Skeletal muscle tissue (tissue), 3 donors: ENCODE measurements at regions not wholly inside any gene's neighbourhood (a gene's known extent, or its start where the extent isn't known, plus 50 kb on each side); places are given as distances from the start of the nearest gene placed in this dataset.

Experiments
- H3K27ac ChIP-seq: one replicate; pipeline ENCODE4 v1.7.0; 2013; ENCODE audit warnings: mild to moderate bottlenecking, low read depth, low read length, inconsistent platforms
- H3K27me3 ChIP-seq, 3 donors: one replicate each; pipeline ENCODE4 v1.7.0; 2013; ENCODE audit warnings: low read length in 3 of 3; ENCODE audit not compliant: control insufficient read depth in 3 of 3, insufficient read depth in 3 of 3
- H3K36me3 ChIP-seq, 3 donors: one replicate each; pipeline ENCODE4 v1.7.0; 2013; ENCODE audit warnings: low read length in 3 of 3; ENCODE audit not compliant: control insufficient read depth in 3 of 3, insufficient read depth in 3 of 3
- H3K4me1 ChIP-seq, 3 donors: one replicate each; pipeline ENCODE4 v1.7.0; 2013; ENCODE audit warnings: low read length in 3 of 3, mild to moderate bottlenecking in 3 of 3; ENCODE audit not compliant: control insufficient read depth in 3 of 3, insufficient read depth in 3 of 3
- H3K4me3 ChIP-seq, 3 donors: one replicate each; pipeline ENCODE4 v1.7.0; 2013; ENCODE audit warnings: low read length in 3 of 3
- H3K9ac ChIP-seq, 3 donors: one replicate each; pipeline ENCODE4 v1.7.0; 2013; ENCODE audit warnings: low read length in 3 of 3, mild to moderate bottlenecking in 3 of 3, moderate library complexity in 2 of 3, low read depth in 1 of 3
- H3K9me3 ChIP-seq, 3 donors: one replicate each; pipeline ENCODE4 v1.7.0; 2013; ENCODE audit warnings: low read length in 3 of 3; ENCODE audit not compliant: control insufficient read depth in 3 of 3
- donor health status: Osteomylitis.

DNA sequence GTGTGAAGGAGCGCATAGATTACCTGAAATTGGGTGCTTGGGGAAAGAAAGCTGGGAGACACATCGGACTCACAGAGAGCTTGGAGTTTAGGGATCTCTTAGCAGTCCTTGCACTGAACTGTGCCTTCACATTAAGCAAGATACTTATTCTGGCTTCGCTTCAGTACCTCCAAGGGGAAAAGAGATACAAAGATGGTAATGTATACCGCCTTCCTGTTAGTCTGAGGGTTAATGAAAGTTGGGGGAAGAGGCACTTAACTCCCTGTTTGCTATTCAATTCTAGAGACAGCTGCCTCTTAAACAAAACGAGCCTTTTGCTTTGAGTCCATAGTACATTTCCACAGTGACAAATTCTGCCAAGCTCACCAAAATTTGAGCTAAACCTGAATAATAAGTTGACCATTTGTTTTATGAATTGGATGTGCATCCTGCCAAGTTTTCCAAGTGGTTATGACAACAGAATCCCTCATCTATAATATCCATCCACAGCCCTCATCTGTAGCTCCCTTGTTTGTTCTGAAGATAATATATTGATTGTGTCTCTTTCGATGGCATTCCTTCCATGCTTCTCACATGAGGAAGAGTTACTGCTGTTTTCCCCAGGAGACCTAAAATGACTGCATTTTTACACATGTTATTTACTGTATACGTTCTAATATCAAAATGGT is 287.1 kb upstream of the ATP5MC3 start:
- H3K4me3 ChIP-seq, result no peak overlapping the region
- H3K9ac ChIP-seq, result no peak overlapping the region
- H3K36me3 ChIP-seq, result no peaks in the 10 kb centered on the region
- no peak overlapping the region for H3K27ac ChIP-seq
- H3K4me1 ChIP-seq, result no peaks in the 10 kb centered on the region
- no peaks in the 10 kb centered on the region for H3K27me3 ChIP-seq
- no peaks in the 10 kb centered on the region for H3K9me3 ChIP-seq

DNA sequence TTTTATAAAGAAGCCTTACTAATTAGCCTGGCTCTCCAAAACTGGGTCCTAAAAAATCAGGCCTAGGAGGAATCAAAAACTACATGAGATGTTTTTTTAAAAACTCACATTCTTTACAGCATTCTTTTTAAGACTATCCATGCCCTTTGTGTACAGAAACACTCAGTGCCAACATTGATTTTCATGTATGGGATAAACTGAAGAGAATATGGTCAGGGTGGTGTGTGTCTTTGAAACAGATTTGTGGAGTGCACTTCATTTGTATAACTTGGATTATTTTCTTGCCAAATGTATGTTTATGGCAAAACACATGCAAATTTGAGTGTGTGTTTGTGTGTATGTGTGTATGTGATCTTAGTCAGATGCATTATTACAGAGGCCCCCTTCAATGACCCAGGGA is 283.6 kb upstream of the ATP5MC3 start:
- H3K9ac ChIP-seq, result no peak overlapping the region
- H3K9me3 ChIP-seq, result no peaks in the 10 kb centered on the region
- no peak overlapping the region for H3K4me3 ChIP-seq
- H3K4me1 ChIP-seq, result no peaks in the 10 kb centered on the region
- H3K36me3 ChIP-seq, result no peaks in the 10 kb centered on the region
- H3K27ac ChIP-seq, result no peak overlapping the region
- H3K27me3 ChIP-seq, result no peaks in the 10 kb centered on the region

DNA sequence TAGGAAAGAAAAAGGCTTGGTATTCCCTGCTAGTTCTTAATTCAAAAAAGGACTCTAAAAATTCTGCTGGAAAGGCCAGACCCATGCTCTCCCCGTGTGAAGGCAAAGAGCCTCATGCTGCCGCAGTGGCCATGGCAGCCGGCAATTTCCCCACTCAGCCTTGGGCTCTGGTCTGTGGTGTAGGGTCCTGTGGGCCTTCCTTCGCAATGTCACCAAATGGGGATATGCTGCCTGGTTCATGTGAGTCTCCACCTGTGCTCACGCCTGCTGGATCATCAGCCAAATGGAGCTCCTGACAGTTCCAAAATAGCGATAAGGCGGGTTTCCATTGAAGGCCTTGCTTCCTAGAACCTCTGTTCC is 282.8 kb upstream of the ATP5MC3 start:
- Histone ChIP-seq H3K4me1 (no peaks in the 10 kb centered on the region), H3K9me3 (no peaks in the 10 kb centered on the region), H3K4me3 (no peak overlapping the region), H3K36me3 (no peaks in the 10 kb centered on the region), H3K27me3 (no peaks in the 10 kb centered on the region), H3K27ac (no peak overlapping the region), H3K9ac (no peak overlapping the region)

DNA sequence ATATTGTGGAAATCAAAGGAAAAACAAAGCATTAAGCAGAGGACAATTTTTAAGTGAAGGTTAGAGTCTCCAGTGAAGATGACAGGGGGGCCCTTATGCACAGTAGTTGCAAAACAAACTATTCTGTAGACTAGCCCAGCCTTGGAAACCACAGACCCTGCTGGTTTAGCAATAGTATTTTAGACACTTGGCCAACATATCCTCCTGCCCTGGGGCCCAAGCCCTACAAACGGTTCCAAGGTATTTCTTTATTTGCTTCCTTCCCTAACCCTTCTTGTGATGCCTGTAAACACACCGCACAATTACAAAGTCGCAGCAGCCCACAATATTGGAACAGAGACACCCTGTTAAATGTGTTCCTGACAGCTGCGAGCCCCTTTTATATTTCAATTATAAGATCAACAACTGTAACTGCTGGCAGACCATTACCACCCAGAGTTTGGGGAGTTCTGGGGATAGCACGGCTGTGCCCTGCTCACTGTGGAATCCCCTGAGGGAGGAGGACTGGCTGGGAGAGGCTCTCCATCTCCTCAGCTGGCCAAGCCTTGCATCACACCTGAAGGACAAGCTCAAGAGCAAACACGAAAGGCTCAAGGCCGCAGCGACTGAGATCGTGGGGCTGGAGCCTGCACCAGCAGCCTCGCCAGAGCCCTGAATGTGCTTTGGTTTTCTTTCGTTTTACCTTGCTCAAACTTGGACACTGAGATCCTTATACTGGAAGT is 282.2 kb upstream of the ATP5MC3 start:
- no peaks in the 10 kb centered on the region for H3K4me1 ChIP-seq
- no peaks in the 10 kb centered on the region for H3K9me3 ChIP-seq
- no peak overlapping the region for H3K4me3 ChIP-seq
- no peaks in the 10 kb centered on the region for H3K27me3 ChIP-seq
- no peaks in the 10 kb centered on the region for H3K36me3 ChIP-seq
- H3K9ac ChIP-seq, result no peak overlapping the region
- no peak overlapping the region for H3K27ac ChIP-seq

DNA sequence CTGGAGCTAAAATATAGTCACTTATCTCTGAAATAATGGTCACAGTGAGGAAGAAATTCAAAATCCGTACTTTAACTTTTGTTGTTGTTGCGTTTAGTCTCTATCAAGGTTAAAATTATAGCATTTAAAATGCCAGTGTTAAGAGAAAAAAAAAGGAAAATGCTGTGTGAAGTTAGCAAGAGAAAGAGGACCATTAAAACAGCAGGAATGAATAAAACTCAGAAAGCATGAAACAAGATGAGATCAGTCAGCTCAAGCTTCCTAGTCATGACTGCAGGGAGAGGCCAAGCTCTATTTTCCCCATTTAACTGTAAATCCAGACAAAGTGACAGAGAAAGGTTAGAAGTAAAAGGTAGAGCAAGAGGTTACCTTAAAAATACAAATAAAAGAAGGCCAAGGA is 281.7 kb upstream of the ATP5MC3 start:
- Histone ChIP-seq H3K4me3 (no peak overlapping the region), H3K4me1 (no peaks in the 10 kb centered on the region), H3K27me3 (no peaks in the 10 kb centered on the region), H3K9me3 (no peaks in the 10 kb centered on the region), H3K9ac (no peak overlapping the region), H3K27ac (no peak overlapping the region), H3K36me3 (no peaks in the 10 kb centered on the region)

DNA sequence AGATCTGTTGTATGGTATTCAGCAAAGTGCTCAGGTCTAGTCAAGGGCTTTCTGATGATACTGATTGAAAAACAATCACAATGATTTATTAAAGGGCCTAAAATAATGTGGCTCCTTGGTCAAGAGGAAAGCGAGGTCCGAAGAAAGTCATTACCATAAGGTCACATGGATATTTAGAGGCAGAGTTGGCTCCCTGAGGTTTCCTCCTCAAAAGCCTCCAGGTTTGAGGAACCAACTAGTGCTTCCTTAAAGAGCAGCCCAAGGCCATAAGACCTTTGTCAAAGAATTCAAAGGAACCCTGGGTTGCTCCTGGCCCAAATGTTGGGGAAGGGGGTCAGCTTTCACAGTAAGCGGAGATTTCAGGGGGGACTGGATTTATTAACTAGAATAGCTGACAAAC is 280.7 kb upstream of the ATP5MC3 start:
- no peak overlapping the region for H3K9ac ChIP-seq
- no peaks in the 10 kb centered on the region for H3K27me3 ChIP-seq
- no peaks in the 10 kb centered on the region for H3K9me3 ChIP-seq
- no peaks in the 10 kb centered on the region for H3K36me3 ChIP-seq
- H3K4me1 ChIP-seq, result no peaks in the 10 kb centered on the region
- H3K4me3 ChIP-seq, result no peak overlapping the region
- H3K27ac ChIP-seq, result no peak overlapping the region

DNA sequence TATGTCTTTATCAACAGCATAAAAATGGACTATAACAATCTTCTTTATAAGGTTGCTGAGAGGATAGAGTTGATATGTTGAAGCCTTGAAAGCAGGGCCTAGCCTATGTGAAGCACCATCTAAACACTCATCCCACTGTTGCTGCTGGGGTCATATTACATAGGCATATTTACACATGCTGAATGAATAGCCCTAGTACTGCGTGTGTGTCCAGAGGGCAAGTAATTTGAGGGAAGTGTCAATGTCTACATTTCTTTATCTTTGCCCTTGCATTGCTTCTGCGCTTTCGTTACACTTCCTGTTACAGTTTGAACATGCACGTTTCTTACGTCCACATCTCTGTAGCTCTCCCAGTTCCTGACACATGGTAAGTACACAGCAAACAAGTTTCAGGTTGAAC is 280.3 kb upstream of the ATP5MC3 start:
- no peaks in the 10 kb centered on the region for H3K9me3 ChIP-seq
- no peaks in the 10 kb centered on the region for H3K36me3 ChIP-seq
- H3K4me1 ChIP-seq, result no peaks in the 10 kb centered on the region
- no peaks in the 10 kb centered on the region for H3K27me3 ChIP-seq
- H3K4me3 ChIP-seq, result no peak overlapping the region
- H3K27ac ChIP-seq, result no peak overlapping the region
- H3K9ac ChIP-seq, result no peak overlapping the region

DNA sequence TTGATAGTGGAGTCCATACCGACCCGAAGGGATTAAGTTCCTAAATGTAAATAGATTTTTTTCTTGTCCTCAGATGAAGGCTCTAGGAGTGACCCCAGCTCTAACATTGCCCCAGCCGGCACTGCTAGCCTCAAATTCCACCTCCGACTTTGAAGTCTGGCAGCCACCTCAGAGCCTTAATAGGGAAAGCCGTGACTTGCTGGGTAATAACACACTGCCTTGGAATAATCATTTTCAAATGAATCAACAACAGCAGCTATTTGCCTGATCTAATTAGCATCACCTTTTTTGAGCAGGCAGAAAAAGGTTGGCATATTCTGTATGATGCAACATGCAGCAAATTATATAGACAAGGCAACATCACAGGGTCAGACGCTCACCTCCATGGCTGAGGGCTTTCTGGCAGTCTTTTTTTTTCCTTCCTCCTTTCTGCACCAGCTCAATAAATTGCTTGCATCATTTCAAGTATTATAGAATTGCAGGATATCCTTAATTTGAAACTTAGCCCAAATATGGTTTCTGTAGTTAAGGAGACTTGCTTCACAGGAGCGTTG is 276.5 kb upstream of the ATP5MC3 start:
- H3K36me3 ChIP-seq, result no peaks in the 10 kb centered on the region
- no peaks in the 10 kb centered on the region for H3K27me3 ChIP-seq
- H3K9ac ChIP-seq, result no peak overlapping the region
- no peak overlapping the region for H3K27ac ChIP-seq
- no peaks in the 10 kb centered on the region for H3K9me3 ChIP-seq
- H3K4me3 ChIP-seq, result no peak overlapping the region
- H3K4me1 ChIP-seq, result no peaks in the 10 kb centered on the region

DNA sequence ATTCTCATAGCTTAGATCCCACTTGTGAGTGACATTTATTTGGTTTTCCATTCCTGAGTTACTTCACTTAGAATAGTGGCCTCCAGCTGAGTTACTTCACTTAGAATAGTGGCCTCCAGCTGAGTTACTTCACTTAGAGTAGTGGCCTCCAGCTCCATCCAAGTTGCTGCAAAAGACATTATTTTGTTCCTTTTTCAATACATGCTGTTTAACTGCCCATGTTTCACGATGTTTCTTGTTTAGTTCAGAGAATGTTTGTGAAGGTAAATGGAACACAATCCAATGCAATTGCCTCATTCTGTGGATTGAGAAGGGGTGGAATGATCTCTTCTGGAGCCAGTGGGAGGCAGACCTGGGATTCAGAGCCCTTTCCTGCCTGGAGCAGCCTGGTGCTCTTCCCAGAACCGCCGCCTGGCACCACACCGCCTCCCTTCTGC is 273.5 kb upstream of the ATP5MC3 start:
- no peaks in the 10 kb centered on the region for H3K4me1 ChIP-seq
- H3K9me3 ChIP-seq, result no peaks in the 10 kb centered on the region
- no peaks in the 10 kb centered on the region for H3K27me3 ChIP-seq
- H3K4me3 ChIP-seq, result no peak overlapping the region
- no peak overlapping the region for H3K9ac ChIP-seq
- no peak overlapping the region for H3K27ac ChIP-seq
- H3K36me3 ChIP-seq, result no peaks in the 10 kb centered on the region

DNA sequence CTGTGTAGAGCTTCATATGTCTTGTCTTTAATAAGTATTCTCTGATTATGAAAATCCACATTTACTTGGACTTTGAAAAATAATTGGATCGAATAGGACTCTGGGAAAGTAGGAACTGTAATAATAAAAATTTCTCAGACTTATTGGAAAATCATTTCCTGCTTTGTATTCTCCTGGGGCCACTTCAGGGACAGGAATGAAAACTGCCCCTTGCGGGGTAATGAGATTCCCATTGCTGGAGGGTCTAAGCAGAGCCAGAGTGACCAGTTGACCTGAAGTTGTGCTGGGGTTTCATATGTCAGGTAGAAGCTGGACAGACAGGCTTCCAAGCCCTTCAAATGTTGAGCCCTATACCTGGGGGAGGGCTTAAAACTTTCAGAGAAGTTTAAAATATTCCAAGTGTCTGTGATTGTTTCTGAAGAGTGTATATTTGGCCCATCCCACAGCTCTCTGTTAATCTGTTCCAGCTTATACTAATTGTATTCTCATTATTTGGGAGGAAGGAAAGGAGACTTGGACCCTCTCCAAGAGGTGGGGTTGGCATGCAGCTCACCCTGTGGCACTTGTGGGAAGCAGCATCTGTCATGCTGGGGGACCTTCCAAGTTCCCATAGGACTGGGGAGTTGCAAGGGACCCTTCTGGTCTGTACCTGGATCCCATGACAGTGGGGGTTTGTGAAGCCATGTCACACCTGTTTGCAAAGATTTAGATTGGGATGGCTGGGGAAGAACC is 268.7 kb upstream of the ATP5MC3 start:
- Histone ChIP-seq H3K9ac (no peak overlapping the region), H3K36me3 (no peaks in the 10 kb centered on the region), H3K27me3 (peaks cover 0 to 4% (median 0%) of the 10 kb centered on the region in 3 donors), H3K9me3 (no peaks in the 10 kb centered on the region), H3K27ac (no peak overlapping the region), H3K4me1 (no peaks in the 10 kb centered on the region), H3K4me3 (no peak overlapping the region)
